GM21825 (cell line): ENCODE measurements at regions not wholly inside any gene's neighbourhood (a gene's known extent, or its start where the extent isn't known, plus 50 kb on each side); places are given as distances from the start of the nearest gene placed in this dataset.

Experiments
- ATAC-seq: cut with Tn5 transposase; IDR thresholded peaks from one replicate; pipeline ENCODE4 v1.9.1; 2021; ENCODE audit warnings: mild to moderate bottlenecking, moderate library complexity; ENCODE audit not compliant: unreplicated experiment

DNA sequence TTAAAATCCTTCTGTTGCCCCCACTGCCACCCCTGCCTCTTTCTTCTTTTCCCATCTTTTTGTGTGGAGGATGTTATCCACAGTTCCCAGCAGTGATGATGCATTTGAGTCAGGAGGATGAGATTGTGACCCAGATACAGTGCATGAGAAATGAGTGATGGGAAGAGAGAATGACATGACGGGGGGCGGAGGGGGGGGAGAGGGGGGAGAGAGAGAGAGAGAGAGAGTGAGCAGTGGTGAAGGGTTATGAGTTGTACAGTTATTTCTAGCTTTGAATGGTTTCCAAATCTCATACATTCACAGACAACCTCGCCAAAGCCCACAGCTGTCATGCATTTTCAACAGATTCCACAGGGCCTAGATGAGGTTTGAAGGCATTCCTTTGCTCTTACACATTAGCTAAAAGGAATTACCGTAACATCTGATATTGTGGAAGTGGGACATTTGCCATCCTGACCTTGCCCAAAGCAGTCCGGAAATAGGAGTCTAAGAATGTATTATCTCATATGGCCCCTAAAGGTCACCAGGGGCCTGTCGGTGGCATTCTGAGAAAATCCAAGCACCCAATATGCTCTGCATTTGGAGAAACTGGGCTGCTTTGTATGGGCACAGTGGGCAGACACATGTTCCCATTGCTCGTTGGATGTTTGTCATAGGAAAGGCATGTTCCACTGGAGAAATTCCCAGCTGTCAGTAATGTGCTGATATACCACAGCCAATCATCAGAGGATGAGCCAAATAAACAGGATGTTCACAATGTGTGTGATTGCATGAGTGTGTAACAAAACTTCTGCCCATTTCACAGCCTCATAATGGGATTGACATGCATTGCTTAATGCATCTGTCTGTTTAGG, 435.8 kb downstream of the SPRY1 start:
- no peak for ATAC-seq

DNA sequence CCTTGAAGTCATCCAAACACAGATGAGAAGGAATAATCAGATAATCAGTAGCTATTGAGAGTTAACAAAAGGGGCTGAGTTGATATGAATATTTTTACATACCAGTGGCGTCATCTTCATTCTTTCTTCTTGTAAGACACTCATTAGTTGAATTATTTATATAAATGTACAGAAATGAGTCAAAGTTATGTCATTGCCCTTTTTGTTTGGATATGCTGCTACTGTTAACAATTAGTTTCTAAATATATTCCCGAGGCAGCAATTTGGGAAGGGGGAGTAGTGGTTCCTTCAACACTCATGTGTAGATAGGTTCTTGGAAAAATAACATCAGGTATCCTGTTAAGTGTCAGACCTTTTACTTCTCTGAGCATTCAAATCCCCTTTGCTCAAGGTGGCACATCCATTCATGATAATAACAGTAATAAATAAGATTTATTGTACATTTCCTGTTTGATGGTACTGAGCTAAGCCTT, 436.6 kb downstream of the SPRY1 start:
- no peak for ATAC-seq

DNA sequence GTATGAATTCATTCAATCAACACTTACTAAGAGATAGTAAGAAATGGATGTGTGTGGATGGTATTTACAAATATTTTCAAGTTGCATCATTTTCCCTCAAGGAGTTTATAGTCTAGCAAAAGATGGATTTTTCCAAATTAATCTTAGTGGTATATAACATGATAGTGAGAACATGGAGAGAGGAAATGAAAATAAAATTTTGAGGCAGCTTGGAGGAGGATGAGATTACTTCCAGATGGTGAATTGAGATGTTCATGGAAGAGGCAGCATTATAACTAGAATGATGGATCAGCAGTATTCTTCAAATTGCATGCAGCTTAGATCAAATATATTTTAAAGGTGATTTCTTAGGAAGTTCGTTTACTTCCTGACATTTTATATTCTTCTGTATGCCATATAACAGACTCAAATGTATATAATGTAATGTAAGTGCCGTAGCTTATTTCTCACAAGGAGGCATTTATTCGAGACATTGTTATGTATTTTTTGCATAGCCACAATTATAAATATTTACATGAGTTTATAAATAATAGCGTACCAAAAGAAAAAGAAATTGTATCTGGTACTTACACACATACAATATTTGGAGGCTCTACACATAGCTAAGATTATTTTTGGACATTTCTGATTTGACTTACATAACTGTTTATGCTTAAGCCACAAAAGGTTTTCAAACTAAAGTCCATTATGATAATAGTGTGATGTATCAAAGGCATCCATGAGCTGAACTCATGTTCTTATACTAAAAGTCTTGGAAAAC, 439.4 kb downstream of the SPRY1 start:
- no peak for ATAC-seq

DNA sequence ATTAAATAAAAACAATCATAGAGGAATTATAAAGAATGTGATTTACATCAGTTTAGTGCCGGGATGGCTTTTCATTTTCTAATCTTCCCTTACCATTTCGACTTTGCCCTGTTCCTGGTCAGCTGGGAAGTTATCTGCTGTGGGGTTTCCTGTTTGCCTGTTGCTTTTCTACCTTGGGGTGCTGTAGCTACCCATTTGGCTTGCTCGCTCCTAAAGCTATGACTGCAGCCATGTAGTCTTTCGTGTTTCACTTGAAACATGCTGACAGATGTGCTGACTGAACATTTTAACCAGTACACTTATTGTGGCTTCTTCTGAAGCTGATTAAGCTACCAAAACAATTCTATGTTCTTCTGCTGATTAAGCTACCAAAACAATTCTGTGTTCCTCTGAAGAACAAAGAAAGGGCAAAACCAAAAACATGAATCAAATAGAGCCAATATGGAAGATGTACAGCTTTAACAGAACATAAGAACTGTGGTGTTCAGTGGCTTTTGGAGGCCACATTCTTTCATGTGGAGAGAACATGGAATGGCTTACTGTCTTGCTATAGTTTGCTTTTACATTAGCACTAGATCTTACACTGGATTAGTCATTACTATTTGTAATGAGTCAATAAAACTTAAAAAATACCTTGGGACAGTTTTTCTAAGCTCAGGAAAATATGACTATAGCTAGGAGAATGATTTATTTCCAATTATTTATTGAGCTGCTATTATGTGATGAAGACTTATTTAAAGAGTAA, 440.4 kb downstream of the SPRY1 start:
- ATAC-seq: no peak

DNA sequence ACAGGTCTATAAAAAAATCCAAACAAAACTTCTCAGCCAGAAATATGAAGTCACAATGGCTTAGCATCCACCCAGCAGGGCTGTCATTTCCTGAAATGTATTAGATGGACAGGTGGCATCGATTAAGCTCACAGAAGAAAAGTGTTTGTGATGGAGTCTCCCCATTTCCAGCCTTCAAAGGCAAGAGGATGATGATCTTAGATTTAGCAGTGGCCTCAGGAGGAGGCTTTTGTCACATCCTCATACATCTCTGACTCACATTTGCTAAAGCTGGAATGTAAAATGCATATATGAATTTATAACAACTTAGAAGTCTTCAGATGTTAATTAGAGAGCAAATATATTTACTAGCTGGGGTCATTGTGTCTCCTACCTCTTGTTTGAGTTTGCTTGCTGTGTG, 441.9 kb downstream of the SPRY1 start:
- ATAC-seq: no peak

DNA sequence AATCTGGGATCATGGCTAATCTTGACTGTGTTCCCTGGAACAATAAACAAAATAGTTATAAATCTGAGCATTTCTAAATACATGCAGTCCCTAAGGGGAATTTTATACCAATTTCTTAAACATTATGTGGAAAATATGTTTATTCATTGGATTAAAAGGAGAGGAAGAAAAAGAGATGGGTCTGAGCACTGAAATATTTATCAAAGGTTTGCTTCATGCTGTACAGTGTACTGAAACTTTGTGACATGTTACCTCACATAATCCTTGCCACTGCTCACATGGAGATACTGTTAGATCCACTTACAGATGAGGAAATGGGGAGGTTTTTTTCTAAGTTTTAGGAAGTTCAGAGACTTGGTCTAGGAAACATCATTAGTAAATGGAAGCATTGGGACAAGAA, 443.6 kb downstream of the SPRY1 start:
- ATAC-seq: no peak

DNA sequence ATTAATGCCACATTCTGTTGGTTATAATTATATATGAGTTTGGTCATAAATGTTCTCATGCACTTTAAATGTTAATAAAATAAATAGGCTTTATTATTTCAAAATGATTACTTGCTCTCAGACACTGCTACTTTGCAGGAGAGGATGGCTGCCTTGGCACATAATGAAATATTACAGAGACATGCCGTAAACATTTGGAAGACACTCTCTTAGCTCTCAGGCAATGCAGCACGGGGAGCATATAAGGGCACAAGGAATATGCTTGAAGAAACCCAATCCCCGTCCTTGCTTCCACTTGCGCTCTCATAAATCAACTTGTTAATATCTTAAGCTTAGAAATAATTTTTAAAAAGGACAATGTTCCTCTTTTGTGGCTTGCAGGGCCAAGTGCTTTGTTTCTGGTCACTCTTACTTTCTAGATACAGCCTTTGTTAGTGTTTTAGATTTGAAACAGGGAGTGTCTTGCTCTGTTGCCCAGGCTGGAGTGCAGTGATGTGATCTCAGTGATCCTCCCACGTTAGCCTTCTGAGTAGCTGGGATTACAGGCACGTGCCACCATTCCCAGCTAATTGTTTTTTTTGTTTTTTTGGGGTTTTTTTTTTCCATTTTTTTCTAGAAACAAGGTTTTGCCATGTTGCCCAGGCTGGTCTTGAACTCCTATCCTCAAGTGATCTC, 445.0 kb downstream of the SPRY1 start:
- no peak for ATAC-seq

DNA sequence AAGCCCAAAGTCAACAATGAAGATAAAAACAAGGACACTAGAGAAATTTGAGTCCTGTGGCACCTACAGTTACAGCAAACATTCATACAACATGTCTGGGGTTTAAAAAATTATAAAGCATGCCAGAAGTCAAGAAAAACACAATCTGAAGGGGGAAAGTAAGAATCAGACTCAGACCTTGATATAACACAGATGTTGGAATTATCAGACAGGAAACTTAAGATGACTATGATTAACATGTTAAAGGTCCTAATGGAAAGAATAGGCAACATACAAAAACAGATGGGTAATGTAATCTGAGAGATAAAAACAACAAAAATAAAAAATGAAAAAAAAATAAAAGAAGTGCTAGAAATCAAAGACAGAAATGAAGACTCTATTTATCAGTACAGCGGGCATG, 446.5 kb downstream of the SPRY1 start:
- ATAC-seq: no peak

DNA sequence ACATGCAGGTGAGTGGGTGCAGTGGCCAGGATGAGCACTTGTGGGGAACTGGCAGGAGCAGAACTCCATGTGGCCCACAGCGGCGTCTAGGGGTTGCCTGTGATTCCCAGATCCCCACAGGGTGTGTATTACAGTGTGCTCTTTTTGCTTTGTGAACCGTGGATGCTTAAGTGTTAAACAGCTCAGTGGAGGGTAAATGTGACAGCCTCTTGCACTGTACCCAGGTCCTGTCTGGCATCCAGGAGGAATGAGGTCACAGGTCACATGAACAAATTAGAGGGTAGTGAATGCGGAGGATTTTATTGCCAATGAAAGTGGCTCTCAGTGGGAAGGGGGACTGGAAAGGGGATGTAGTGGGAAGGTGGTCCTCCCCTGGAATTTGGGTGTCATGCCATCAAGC, 447.8 kb downstream of the SPRY1 start:
- ATAC-seq: no peak

DNA sequence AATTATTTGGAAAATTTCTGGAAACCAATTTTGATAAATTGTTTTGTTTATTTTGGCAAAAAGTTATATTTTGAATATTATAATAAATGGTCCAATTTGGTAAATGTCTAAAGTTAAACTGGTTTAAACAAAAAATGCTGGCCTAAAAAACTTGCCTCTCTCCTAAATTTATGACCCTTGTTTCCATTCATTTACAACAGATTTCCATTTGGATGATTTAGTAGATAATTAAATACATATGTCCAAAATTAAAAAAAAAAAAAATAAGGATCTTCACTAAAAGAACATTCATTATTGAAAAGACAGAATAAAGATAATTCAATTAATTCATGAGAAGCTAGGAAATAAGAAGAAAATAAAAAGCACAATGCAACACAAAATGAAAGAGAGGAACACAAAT, 449.5 kb downstream of the SPRY1 start:
- no peak for ATAC-seq

DNA sequence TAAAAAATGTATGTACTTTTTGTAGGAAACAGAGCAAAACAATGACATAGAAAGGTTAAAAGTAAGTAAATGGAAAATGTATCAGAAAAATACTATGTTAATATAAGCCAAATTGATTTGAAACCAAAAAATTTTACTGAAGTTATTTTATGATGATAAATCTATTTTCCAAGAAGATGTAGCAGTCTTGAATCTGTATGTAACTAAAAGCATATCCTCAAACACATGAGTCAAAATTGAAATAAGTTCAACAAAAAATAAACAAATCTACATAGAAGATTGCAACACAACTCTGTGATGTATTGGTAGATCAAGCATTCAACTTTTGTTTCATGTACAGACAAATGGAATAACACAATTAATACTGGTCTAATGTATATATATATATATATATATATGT, 450.0 kb downstream of the SPRY1 start:
- no peak for ATAC-seq

DNA sequence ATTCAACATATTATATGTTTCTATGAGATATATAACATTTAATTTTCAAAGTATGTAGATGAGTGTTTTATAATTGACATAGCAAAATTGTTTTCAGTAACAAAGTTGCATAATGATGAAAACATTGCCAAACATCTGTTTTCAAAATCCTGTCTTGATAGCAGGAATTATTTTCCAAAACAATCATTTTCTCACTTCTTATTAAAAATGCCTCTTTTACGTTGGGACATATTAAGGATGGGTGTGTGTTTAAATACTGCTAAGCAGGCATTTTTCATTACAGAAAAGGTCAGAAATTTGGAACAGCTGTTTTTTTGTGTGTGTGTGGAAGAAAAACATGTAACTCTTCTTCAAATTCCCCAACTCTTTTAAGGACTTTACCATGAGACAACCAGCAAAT, 452.0 kb downstream of the SPRY1 start:
- no peak for ATAC-seq

DNA sequence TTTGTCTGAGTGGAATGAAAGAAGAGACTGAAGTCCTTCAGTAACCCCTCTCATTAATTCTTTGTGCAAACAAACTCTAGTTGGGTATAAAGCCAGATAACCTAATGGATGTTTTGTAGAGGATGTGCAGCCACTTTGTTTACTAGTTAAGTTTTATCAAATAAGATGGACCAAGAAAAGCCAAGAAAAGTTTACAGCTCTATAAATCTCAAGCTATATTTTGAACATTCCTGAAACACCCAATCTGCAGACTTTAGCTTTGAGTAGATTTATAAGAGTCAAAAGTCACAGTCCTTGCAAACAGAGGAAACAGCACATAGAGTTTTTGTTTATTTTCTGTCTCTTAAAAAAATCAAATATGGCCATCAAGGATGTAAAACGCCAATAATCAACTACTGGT, 452.9 kb downstream of the SPRY1 start:
- ATAC-seq: no peak

DNA sequence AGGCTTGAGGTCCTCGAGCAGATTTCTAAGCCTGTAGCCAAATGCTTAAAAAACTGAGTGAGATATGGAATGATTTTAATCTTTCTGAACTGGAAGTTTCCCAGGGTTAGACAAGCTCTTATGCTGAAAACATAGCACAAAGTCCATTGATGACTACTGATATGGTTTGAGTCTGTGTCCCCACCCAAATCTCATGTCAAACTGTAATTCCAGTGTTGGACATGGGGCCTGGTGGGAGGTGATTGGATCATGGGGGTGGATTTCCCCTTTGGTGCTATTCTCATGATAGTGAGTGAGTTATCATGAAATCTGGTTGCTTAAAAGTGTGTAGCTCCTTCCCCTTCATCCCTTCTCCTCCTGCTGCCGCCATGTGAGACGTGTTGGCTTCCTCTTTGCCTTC, 454.9 kb downstream of the SPRY1 start:
- no peak for ATAC-seq

DNA sequence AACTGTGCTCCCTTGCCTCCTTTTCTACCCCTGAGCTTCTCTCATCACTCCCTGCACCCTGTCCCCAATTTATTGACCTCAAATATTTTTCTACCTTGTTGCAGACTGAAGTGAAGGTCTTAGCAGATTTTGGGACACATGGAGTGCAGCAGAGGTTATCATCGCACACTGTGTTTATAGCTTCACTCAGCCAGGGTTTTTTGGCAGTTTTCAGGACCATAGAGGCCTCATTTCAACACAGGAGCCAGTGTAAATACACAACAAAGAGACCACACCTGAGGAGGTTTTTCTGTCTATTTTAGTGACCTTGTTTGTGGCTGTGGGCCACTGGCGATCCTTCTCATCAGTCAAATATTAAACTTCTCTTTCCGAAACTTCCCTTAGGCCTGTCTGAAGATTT, 457.1 kb downstream of the SPRY1 start:
- ATAC-seq: no peak

DNA sequence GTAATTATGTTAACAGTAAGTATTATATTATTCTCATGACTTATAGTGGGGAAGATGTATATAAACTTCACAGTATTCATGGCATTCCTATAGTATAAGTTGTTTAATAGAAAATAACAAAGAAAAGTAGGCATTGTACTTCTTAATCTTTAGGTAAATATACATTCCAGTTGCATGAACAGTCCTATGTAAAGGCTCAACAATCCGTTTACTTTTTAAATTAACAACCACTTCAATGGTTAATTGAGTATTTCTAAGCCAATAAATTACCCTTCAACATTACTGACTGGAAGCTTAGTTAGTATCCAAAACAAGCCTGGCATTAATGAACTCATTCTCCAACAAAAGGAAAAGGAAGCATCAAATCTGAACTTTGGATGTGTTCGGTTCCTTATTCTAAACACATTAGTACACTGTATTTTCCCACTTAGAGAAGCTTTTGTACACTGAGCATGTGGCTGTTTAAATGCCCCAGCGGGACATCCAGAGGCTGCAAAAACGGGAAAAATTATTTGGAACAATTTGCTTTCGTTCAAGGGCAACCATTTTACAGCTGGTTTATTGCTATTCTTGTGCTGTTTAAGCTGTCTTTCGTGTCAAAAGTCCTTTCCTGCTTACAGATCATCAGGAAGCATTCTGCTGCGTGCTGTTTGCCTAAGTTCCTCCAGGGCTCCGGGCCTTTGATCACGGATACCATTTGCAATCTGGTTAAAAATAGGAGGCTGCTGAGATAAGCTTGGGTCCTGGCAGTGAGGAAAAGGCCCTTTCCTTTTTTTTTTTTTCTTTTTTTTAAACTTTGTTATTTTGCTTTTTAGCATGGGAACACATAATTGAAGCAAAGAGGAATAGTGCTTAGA, 460.3 kb downstream of the SPRY1 start:
- no peak for ATAC-seq

DNA sequence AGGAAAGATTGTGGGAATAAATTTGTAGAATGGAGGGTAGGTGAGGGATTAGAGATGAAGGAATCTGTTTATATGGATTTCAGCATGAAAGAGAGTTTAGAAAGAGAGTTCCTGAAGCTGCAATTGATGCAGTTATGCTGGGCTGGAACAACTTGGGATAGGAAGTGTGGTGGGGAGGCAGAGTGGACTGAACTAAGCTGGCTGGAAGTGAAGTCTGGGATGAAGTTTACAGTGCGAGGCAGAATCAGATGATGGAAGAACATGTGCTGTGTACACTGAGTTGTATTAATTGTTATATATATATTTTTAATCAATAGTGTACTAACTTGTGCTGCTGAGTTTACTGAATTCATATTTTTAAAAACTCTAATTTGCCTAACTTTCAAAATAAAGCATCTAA, 461.9 kb downstream of the SPRY1 start:
- no peak for ATAC-seq

DNA sequence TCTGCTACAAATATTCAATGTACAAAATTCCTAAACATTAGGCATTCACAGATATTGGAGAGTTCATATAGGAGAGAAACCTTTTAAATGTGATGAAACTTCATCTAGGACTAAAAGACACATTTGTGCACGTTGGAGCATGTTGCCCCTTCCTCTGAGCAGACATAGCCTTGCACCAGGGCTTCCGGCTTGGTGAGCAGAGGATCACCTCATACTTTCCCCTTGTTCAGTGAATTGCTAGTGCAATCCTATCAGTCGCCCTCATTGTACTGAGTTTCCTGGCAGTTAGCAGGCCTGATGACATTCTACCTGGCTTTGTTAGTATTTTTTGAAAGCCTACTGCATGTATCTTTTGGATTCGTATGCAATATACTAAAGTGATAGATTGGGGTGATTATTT, 466.2 kb downstream of the SPRY1 start:
- no peak for ATAC-seq

DNA sequence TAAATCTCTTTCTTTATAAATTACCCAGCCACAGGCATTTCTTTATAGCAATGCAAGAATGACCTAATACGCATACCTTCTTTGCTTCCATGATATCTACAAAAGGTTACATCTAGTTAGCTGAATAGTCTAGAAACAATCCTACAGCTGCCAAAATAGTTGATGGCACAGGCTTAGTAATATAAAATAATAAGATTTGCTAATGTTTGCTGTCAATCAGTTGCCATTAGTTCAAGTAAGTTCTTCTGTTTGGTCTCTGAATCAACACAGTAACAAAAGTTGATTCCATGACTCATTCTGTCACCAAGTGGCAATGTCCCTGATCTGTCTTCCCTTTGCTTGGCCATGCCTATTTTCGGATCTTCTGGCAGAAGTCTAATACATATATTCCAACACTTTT, 470.2 kb downstream of the SPRY1 start:
- no peak for ATAC-seq

DNA sequence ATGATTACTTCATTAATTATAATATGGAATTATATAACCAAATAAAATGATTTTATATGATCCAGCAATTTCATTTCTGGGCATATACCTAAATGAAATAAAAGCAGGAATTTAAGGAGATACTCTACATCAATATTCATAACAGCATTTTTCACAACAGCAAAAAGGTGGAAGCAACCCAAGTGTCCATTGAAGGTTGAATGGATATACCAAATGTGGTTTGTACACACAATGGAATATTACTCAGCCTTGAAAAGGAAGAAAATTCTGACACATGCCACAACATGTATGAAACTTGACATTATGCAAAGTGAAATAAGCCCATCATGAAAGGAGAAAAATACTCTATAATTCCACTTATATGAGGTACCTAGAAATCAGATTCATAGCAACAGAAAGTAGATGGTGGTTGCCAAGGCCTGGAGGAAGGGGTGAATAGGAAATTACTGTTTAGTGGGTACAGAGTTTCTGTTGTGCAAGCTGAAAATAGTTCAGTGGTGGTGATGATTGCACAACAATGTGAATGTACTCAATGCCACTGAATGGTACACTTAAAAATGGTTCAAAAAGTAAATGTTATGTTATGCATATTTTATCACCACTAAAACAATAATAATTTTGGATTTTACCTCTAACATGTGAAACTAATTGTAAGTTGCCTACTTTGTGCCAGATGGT, 471.5 kb downstream of the SPRY1 start:
- ATAC-seq: no peak
